Kasumi-1 (cell line): ENCODE measurements at regions not wholly inside any gene's neighbourhood (a gene's known extent, or its start where the extent isn't known, plus 50 kb on each side); places are given as distances from the start of the nearest gene placed in this dataset.
A peak's percentile ranks its signal among the peaks of the same experiment; 100 is the strongest.
"Not testable (repeated sequence)": the region's sequence is repeated elsewhere in the genome, so short reads cannot be mapped to it uniquely, and the experiment has no call there.

Experiments
- DNase-seq, 2 experiments: peaks; one replicate each; lab custom pipeline; 2025; lab: John Stamatoyannopoulos, UW

DNA sequence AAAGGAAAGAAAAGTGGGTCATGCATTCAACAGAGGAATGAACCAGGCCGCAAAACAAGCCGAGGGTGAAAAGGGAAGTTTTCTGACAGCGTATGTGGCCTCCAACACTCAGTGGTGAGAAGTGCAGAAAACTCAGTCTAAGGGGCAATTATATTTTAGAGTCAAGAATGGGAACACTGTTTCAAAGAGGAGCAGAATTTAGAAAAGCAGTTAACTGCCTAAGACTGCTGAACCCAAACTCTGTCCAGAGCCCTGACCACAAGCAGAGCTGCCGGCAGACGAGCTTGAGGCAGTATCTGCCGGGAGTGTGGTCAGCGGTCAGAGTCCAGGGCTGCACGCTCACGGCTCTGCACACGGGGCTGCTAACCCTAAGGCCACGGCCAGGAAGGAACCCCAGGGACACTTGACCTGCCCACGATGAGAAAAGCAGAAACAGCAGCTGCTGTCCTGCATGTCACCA, 347.0 kb upstream of the ID2 start:
- peak; percentile 55 to 59 for DNase-seq

GRCh38 chr2:8335801-8336200, 346.1 kb upstream of the ID2 start:
- DNase-seq: no peak

DNA sequence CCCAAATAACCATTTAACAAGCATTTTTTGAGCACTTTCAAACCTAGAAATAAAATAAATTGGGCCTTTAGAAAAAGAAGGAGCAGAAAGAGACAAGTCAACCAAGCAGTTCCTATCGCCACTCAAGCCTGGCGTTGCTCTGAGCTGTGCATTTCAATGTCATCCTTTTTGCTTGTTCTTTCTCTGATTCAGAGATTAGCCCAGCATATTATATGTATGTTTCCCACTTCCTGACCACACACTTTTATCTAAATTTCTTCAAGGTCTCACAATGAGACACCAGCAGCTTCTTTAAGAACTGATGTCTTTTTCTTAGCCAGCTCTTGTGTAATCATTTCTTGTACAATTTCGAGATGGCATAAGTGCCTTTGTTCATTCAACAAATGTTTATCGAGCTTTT, 344.5 kb upstream of the ID2 start:
- no peak for DNase-seq

- DNase-seq: no peak
These were observed 339.4 kb upstream of the ID2 start for GRCh38 chr2:8342407-8342806.

DNA sequence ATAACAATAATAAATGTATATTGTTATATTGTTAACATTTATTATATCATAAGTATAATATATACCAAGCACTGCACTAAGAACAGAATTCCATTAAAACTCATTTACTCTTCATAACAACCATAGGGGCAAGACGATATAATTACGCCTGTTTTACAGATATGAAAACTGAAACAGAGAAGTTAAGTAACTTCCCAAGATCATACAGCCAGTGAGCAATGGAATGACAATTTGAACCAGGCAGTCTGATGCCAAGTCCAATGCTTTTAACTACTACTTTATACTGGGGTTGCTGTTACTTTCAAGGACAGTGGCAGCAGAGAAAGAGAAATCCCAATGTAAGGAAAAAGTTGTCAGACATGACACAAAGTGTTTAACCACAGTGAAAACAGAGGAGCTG, 338.8 kb upstream of the ID2 start:
- DNase-seq: no peak

DNA sequence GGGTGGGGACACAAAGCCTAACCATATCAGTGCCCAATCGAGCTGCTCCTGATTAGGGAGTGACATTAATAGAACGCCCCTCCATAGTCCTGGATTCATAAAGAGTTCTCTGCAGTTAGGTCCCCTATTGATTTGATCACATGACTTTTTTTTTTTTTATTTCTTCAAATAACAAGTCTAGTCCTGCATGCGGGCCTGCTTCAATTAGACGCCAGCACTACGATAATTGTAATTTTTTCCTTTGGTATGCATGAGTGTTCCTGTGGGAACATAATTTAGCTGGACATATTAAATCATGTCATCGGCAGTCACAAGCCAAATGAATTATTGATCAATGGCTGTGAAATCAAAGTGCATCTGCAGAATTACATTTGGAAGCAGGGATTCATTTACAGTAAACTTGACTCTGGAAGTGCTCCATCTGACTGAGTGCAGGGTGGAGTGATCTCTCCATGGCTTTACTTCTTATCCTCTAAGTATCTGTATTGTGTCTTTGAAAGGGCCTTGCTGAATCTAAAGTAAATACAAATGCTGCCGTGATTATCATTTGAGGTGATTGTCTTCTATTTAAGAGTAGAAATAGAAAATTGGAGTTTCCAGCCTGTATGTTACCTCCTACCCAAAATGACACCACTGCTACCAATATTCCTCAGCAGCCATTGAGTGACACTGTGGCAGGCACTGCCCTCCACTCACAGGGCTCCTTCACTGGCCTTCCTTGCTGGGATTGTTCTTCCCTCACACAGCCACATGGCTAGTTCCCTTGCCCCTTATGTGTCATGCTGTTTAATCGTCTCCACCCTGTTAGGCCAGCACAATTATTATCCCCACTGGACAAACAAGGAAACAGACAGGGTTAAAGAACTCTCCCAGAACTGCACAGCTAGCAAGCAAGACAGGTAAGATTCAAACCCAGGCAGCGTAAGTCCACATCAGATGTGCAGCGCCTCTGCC, 337.4 kb upstream of the ID2 start:
- DNase-seq: no peak

DNA sequence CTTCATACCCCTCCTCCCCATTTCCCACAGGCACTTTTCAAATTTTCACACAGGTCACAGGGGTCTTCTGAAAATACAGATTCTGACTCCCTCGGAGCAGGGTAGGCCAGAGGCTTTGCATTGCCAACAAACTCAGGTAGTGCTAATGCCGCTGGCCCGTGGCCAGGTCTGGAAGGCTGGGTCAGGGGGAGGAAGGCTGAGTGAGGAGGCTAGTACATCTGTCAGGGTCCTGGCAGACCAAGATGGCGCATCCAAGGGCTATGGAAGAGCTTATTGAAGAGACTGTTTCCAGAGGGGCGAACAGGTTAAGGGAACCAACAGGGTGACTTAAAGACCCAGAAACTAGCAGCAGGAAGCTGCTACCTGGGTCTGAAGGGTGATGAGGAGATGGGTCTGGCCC, 336.7 kb upstream of the ID2 start:
- DNase-seq: no peak

DNA sequence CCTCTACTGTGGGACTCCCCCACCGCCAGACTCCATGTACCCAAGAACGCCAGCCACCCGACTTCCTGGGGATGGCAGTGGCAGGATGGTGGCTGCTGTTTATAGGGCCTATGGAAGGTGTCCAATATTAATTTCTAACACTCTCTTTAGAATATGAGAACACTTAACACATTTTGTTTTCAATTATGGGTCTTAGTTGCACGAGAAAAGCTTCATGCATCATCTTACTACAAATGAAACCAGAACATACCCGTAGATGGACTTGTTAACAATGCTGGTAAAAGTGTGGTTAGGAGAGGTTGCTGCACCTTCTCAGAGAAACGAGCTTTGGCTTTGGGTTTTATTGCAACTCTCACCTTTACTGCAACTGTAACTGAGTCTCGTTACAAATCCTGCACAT, 335.6 kb upstream of the ID2 start:
- no peak for DNase-seq

- no peak for DNase-seq
These were observed 335.0 kb upstream of the ID2 start for GRCh38 chr2:8346706-8347430.

- not testable (repeated sequence) for DNase-seq
These were observed 332.9 kb upstream of the ID2 start for GRCh38 chr2:8348911-8349310.

DNA sequence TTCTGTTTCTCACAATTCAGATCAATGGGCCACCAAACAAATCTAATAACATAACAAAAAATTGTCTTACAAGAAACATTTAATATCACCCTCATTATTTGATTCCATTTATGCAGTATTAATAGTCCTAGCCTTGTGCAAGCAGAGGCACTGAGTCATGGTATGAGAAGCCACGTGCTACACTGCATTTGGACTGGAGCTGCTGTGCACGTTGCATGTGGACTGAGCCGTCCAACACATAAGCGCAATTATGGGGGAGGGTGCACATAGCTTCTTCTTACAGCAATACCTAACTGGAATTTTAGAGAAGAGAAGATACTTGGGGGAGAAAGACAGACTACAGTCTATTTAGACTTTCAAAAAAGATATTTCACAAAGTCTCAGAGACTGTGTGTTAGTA, 329.6 kb upstream of the ID2 start:
- no peak for DNase-seq

- DNase-seq: no peak
These were observed 328.9 kb upstream of the ID2 start for GRCh38 chr2:8352989-8353388.

DNA sequence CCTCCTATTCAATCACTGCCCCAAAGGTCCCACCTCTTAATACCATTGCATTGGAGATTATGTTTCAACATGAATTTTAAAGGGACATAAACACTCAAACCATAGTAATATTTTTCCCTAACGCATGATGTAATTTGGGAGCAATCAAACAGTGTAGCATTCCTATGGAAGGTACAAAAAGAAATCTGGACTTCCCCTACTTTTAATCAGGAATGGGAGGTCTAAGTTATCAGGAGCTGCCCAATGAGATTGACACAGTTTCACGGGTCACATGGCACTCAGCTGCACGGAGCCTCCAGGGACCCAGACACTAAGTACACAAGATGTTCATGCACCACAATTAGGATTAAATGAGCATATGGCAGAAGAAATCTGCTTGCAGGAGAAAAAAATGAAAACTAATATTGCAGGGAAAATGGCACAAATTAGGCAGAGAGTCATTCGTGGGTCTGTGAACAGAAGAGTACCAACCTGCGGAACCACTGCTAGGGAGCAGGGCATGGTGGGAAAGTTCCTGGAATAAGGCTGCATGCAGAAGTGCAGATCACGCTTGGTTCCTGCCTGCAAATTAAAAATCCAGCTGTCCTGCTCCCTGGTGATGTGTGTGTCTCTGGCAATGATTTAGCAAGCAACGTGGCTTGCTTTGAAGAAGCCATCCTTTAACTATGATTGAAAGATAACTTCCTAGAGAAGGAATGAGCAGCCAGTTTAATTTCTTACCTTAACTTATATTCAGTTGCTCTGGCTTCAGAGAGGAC, 326.6 kb upstream of the ID2 start:
- DNase-seq: no peak

DNA sequence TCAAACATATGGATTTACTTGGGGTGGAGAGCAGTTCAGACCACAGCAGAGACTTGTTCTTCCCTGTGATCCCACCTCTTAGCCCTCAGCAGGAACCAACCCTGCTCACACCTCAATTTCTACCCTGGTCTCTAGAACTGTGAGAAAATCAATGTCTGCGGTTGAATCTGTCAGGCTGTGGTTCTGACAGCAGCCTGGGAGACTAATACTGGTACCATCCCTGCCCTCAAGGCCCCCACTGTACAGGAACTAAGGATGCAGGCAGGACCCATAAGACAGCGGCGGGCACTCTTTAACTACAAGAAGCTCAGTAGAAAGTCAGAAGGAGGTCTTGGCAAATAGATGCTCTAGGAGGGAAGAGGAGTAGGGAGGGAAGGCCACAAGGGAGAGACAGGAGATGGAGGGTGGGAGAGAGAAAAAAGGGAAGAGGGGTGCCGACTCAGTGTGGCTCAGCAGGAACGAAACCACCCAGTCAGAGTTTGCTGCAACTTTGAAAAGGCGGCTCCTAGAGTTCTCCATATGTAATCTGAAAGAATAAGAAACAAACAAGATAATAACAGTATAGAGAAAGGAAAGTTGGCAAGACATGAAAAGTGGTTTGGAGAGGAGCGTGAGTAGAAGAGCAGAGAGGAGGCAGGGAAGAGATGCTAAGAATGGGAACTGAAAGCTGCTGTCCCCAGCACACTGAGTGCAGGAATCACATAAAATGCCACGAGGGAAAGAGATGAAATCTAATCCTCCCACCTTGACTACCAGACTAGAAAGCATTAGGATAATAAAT, 323.9 kb upstream of the ID2 start:
- no peak for DNase-seq

DNA sequence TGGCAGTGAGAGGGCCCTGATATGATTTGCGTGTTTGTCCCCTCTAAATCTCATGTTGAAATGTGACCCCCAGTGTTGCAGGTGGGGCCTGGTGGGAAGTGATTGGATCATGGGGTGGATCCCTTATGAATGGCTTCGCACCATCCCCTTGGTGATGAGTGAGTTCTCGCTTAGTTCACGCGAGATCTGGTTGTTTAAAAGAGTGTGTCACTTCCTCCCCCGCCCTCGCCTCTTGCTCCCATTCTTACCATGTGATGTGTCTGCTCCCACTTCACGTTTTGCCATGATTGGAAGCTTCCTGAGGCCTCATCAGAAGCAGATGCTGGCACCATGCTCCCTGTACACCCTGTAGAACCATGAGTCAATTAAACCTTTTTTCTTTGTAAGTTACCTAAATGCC, 319.9 kb upstream of the ID2 start:
- DNase-seq: no peak

DNA sequence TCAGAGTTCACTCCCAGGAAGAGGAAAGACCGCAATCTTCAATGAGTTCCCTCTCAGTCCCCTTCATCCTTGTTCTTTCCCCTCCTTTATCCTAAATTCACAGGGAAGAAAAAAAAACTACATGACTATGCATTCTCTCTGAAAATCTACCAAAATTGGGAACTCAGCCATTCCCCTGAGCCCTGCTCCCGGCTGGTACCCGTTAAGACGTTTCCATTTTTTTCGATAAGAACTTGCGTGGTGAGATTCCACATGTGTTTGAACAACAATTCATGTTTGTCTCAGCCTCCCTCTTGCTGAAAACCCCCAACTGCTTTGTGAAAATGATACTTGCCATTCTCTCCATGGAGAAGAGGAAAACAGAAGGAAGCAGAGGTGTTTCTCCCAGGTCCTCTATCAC, 318.7 kb upstream of the ID2 start:
- DNase-seq: no peak

DNA sequence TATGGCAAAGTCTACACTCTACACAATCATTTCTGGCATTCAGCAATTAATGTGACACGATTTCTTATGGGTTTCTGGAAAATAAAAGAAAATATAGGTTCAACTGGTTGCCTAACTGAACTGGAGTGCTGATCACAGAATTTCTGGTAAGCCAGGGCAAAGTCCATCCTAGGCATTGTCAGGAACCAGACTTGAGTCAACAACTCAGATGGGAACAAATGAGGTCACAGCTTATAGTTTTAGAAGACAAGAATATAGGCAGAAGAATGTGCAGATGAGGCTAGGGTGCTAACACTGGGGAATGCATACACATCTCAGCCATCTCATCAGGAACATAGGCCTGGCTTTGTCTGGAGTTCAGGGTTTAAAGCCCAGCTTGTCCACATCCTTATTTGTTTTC, 317.2 kb upstream of the ID2 start:
- DNase-seq: no peak

DNA sequence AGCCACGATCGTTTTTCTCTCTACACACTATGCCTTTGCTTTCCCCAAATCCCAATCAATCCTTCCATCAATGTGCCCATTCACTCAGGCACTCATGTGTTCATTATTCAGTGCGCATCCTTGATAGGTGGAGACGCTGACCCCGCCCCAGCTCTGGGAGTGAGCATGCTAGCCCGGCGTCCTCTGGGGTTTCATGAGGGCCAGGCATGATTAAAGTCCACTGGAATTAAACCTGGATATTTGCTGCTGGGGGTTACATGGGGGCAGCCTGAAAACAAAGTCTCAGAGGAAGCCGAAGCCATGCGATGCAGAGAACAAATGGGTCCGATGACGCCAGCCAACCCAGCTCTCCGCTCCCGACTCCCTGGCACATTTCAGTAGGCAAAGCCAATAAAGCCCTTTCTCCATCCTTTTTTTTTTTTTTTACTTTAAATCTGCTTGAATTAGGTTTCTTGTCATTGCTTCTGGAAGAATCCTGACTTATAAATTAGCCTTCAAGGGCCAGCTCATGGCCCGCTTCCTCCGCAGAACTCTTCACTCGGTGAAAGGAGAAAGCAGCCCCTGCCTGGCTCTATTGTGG, 316.4 kb upstream of the ID2 start:
- DNase-seq: no peak

GRCh38 chr2:8367833-8368232, 314.0 kb upstream of the ID2 start:
- DNase-seq: no peak

GRCh38 chr2:8368463-8368862, 313.4 kb upstream of the ID2 start:
- no peak for DNase-seq

DNA sequence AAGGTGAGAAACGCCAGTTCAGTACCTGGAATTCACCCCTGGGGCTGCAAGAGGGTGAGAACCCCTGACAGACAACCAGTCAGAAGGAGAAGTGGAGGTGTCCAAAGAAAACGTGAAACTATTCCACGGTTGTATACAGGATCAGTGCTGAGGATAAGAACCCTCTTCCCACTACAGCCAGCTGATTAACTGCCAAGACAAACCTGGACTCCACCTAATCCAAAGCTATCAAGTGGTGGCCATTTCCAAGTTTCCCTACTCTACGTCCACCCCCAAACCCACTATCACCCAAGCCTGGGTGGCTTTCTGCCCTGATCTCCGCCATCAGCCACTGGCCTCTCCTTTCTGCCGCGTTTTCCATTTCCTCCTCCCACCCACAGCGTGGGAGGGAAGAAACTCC, 312.3 kb upstream of the ID2 start:
- no peak for DNase-seq
